CD1c-positive myeloid dendritic cell (primary cell): ENCODE measurements at regions not wholly inside any gene's neighbourhood (a gene's known extent, or its start where the extent isn't known, plus 50 kb on each side); places are given as distances from the start of the nearest gene placed in this dataset.

Experiments
- DNase-seq: peaks from one replicate; pipeline ENCODE4 v3.0.0-alpha.2; 2016; ENCODE audit errors: extremely low spot score

GRCh38 chr13:30126903-30127428, 180.4 kb downstream of the KATNAL1 start:
- no peak for DNase-seq

- DNase-seq: no peak
Observed at GRCh38 chr13:30125422-30126073, 181.8 kb downstream of the KATNAL1 start.

- no peak for DNase-seq
Observed at GRCh38 chr13:30124131-30124768, 183.1 kb downstream of the KATNAL1 start.

GRCh38 chr13:30123575-30123974, 183.8 kb downstream of the KATNAL1 start:
- no peak for DNase-seq

- no peak for DNase-seq
Observed at GRCh38 chr13:30121666-30122065, 185.7 kb downstream of the KATNAL1 start.

GRCh38 chr13:30121244-30121643, 186.1 kb downstream of the KATNAL1 start:
- DNase-seq: no peak

GRCh38 chr13:30120133-30120822, 187.1 kb downstream of the KATNAL1 start:
- DNase-seq: no peak

DNA sequence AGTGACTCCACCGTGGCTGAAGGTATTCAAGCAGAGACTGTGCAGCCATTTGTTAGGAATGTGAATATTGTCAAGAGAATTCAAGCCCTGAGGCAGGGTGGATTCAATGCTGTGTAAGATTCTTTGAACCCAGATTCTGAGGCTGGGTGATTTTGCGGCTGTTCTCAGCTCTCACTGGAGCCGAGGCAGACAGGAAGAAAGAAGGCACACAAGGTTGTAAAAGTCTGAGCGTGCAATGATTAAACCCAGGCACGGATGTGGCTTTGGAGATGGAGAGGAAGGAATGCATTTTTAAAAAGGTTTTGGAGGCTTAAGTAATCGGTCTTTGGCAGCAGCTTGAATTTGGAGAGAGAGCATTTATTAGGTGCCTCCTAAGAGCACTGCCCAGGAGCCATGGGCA, 187.9 kb downstream of the KATNAL1 start:
- DNase-seq: no peak

GRCh38 chr13:30116379-30116778, 191.0 kb downstream of the KATNAL1 start:
- no peak for DNase-seq

GRCh38 chr13:30115257-30115600, 192.1 kb downstream of the KATNAL1 start:
- no peak for DNase-seq

- DNase-seq: peak; percentile 90
Observed at GRCh38 chr13:30114571-30115256, 192.6 kb downstream of the KATNAL1 start.

DNA sequence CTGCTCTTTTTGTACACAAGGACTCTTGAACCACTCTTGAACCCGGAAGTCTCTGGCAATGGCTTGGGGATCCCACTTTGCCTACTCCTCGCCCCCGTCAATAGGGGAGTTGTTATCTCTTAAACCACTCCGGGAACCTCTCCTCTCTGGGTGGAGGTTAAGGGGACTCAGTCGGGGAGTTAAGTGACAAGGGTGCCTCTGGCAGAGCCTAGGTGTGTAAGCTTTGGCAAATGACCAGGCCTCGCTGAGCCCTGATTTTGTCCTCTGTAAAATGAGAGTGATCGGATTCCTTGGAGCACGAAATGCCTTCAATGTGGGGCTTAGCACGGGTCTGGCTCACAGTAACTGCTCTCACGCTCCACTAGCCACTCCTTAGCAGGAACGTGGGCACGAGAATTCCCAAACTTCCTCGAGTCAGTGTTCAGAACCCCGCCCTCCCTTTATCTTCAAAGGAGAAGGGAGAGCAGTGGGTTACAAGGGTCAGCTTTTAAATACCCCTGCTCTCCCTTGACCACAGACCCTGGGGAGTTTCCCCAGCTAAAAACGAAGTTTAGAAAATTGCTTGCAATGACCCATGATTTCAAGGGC, 193.3 kb downstream of the KATNAL1 start:
- DNase-seq: no peak

- no peak for DNase-seq
Observed at GRCh38 chr13:30113551-30113950, 193.8 kb downstream of the KATNAL1 start.

GRCh38 chr13:30112602-30113435, 194.5 kb downstream of the KATNAL1 start:
- DNase-seq: peak; percentile 92

- no peak for DNase-seq
Observed at GRCh38 chr13:30111810-30112209, 195.5 kb downstream of the KATNAL1 start.

DNA sequence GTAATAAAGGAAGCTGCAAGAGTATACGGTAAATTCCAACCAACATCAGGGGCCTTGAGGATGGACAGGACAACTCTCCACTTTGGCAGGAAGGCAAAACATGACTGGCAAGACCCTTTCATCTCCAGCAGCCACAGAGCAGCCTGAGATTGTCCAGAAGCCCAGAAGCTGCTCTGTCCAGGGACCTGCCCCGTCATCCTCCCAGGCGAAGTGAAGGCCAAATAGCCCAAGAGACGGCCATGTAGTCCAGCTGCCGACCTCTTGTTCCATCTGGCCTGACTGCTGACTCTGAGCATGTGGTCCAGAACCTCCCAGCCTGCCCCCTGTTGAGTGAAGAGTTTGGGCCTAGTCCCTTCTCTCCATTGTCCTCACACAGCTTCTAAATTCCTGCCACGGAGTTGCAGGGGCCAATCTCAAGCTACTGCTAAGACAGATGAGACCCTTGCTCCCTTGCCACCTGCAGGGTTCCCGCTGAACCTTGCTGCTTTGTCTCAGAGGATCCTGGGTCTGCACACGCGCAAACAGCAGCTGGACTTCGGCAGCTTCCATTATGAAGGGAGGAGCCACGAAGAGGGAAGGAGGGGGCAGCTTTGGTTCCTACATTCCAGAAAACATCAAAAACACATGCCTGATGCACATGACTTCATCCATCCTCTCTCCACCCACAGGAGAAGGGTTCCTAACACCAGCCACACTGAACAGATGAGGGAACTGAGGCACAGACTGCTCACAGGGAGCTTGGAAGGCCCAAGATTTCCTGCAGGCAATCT, 196.9 kb downstream of the KATNAL1 start:
- DNase-seq: no peak

GRCh38 chr13:30109471-30110135, 197.7 kb downstream of the KATNAL1 start:
- no peak for DNase-seq

- no peak for DNase-seq
Observed at GRCh38 chr13:30108913-30109237, 198.5 kb downstream of the KATNAL1 start.

DNA sequence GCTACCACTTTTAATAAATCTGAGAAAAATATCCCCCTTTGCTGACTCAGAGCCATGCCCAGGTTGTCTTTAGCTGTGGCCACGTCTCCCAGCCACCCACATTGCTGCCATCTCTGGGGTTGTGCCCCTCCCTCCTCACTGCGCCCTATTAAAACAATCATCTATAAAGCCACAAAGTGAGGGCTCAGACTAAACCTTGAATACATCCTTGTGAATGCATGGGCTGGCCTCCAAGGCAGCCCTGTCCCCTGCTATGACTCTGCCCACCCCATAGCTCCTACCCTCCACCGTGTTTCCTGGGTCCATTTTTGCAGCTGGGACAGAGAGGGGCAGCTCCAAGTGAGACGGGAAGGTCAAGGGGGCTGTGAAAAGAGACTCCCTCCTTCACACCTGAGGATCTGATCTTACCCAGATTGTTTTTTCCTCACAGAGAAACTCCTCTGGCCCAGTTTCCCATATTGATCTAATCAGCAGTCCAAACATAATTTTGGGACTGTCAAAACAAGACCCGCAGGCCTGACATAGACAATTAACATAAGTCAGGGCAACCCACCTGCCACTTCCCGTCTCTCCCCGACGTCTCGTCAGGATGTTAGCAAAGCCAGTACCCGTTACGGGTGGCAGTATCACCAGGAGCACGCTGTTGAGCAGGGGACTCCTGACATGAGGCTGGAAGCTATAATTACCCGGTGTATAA, 199.0 kb downstream of the KATNAL1 start:
- no peak for DNase-seq
